ENCODE measurements at regions not wholly inside any gene's neighbourhood (a gene's known extent, or its start where the extent isn't known, plus 50 kb on each side); places are given as distances from the start of the nearest gene placed in this dataset.
A peak's percentile ranks its signal among the peaks of the same experiment; 100 is the strongest.

DNA sequence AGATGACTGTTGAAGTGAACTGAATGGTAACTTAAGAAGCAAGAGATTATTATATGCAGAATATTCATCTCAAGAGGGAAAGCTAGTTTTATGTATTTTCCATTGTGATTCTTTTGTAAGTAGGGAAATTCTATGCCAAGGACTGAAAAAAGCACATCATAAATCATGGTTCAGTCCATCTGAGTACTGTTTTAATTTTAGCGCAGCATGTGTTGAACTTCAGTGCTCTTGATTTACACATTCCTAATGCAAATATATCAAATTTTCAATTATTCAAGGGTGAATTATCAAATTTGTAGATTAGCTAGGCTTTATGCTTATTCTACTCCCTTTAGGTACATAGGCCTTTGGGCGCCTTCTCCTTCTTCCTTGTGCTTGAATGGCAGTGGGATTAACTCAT lies 50.3 kb upstream of the TCF12 start:
- DNase-seq: no peak

DNA sequence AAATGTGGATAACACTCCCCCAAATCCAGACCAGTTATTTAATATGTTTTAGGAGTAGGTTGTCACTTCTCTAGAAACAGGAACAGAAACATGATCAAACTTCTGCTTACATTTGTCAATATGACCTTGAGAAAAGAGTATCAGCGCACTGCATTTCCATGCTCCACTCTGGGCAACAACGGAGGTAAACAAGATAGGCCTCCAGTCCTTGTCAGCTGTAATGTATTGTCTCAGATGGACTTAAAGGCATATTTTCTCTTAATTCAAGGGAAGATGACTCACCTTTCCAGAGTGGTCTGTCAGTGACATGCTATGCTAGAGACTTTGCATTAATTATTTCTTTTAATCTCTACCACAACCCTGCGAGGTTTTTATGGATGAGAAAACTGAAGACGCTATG lies 51.6 kb upstream of the TCF12 start:
- no peak for DNase-seq

DNA sequence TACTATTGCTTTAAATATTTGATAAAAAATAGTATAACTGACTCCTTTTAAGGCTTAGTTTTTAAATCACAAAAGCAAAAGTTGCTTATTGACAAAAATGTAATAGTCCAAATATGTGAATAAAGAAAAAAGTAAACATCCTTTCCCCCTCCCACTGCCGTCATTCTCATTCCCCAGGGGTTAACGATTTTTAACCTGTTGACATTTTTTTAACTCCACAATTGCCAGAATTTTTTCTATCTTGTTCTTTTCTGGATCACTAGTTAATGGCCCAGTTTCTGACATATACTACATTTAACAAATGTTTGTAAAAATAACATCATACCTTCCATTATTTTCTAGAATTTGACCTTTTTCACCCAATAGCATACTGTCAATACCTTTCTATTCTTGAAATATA lies 60.6 kb upstream of the TCF12 start:
- DNase-seq: no peak

DNA sequence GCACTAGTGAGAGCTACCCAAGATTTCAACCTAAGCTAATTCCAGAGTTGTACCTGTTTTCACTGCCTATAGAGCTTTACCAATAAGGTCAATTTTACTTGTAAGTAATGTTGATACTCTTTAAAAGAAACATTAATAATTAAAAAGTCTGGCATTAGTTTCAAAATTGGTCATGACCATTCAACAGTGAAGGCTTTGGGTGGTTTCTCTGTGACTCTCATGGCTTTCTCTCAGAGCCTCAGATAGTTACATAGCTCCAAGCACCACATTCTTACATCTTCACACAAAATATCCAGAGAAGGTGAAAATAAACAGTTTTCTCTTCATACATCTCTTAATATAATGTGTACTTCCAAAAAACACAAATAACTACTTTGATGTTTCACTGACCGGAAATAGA lies 61.5 kb upstream of the TCF12 start:
- DNase-seq: no peak

DNA sequence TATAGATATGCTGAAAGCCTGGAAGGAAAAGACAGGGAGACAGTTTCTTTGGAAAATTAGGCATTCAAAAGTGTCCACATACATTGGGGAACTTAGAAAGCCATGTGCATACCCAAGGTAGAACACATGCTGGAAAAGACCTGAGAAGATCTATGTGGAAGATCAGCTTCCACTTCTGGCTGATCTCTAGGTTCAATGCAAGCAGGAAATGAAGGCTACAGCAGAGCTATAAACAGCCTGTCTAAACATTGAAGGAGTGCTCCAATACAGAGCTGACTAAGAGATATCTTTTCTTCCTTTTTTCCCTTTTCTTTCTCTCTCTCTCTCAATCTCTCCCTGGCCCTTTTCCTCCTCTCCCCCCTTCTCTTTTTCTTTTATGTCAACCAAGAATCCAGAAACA lies 73.6 kb upstream of the TCF12 start:
- no peak for DNase-seq

DNA sequence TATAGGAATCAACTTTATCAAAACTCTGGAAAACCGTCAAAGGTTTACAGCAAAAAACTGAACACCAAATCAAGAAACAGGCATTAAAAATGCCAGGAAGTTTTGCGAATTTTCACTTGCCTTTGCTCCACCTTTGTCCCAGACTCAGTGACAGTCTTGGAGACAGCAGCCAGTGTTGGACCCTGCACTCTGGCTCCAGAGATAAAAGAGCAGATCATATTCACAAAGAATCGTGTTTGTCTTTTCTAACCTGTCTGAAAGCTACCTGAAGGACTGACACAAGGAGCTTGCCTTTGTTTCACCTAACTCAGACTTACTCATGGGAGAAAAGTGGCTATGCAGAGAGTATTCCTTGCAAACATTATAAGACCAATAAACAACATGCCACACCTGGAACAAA lies 74.0 kb upstream of the TCF12 start:
- DNase-seq: no peak

DNA sequence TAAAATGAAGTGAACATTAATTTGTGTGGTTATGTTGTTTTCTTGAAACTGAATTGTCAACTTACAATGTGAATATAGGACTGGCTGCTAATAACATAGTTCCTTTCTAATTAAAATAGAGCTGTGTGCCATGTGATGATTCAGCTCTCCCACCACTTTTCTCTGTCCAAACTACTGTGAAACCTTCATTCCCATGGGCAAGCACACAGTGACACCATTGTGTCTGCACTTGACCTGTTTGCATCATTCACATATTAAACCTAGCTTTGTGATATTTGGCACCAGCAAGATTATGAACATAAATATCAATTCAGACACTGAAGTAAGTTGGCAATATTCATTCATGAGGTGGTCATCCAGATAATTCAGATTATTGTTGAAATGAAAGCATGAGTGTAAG lies 78.8 kb upstream of the TCF12 start:
- DNase-seq: no peak

DNA sequence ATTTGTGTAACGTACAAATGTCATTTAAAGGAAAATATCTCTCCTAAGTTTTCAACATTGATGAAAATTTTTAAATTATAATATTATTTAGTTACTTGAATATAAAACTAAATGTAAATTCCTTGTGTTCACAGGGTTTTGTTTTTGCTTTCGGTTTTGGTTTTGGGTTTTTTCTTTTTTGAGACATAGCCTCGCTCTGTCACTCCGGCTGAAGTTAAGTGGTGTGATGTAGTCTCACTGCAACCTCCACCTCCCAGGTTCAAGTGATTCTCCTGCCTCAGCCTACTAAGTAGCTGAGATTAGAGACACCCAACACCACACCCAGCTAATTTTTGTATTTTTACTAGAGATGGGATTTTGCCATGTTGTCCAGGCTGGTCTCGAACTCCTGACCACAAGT lies 79.3 kb upstream of the TCF12 start:
- no peak for DNase-seq

DNA sequence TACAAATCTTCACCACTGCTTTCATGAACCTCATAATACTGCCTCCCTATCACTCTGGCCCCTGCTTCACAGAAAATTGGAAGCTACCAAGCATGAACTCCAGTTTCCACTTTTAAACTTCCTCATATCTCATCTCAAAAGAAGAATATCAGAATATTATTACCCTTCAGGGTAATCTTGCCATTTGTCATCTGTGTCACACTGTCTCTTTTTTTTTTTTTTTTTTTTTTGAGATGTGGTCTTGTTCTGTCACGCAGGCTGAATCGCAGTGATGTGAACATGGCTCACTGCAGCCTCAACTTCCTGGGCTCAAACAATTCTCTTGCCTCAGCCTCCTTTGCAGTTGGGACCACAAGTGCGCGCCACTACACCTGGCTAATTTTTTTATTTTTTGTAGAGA lies 80.4 kb upstream of the TCF12 start:
- DNase-seq: no peak

DNA sequence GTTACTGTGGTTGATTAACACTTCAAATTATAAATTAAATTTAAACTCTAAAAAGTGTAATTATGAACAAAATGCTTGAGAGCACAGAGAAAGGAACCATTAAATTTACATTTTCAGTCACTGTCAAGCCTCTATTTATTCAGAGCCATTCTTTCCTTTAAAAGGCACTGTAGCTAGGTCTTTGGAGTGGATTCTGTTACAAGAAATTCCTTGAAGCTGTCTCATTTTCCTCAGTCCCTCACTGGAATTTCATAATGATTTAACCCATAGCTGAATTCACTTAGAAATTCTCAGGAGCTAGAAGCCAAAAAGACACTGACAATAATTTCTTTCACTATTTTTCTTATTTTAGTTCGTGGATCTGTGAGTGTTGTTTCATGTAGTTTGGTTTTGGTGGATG lies 81.2 kb upstream of the TCF12 start:
- no peak for DNase-seq

DNA sequence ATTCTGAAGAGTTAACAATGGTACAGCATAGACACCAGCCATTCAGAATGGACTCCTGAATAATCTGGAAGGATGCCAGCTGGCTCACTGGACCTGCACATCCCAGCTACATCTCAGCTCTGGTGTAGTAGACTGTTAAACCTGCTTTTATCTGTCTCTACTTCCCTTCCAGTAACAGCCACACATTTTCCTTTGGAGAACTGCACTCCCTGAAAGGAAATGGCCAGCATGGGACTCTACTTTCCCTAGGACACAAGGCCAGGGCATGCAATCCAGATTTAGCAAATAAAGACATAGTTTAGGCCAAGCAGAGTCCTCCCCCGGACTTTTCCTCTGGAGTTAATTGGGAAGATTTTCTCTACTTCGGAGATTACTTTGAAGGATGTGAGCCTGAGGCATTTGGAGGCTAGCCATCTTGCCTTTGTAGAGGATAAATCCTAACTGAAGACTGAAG lies 82.7 kb upstream of the TCF12 start:
- no peak for DNase-seq

DNA sequence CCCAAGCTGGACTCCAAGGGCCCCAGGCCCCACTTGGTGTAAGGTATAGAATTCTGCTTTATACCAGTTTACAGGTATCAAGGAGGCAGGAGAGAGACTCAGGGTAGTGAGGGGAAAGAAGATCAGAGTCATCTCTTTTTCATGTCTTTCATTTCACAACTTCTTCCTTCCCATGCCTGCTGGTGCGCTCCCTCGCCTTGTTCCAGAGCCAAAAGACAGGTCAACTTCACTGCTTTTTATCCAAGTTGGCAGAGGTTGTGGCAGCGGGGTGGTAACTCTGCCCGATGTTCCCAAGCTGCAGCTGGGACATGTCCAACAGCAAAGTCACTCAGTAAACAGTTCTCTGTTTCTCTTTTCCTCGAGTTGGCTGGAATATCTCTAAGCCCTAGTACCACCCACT lies 86.3 kb upstream of the TCF12 start:
- no peak for DNase-seq

DNA sequence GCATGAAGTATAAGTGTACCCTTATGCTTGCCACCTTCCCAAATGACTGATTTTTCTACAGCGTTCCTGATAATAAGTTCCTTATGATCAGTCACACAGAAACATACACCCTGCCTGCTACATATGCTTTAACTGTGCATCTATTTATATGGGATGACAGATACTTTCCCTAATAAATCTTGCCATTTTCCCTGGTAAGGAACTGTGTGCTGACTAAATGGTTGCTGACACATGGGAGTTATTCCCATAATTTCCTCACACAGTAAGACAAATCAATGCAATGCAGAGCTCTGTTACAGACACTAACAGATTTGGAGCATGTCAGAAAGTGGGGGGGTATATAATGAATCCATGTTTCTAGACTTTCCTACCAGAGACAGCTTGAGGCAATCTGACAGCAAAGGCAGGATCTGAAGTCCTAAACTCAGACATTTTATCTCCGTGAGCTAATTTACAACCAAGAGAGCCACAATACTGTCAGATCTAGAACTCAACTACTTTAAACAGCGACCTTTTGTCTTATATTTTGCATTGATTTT lies 86.9 kb upstream of the TCF12 start:
- no peak for DNase-seq

DNA sequence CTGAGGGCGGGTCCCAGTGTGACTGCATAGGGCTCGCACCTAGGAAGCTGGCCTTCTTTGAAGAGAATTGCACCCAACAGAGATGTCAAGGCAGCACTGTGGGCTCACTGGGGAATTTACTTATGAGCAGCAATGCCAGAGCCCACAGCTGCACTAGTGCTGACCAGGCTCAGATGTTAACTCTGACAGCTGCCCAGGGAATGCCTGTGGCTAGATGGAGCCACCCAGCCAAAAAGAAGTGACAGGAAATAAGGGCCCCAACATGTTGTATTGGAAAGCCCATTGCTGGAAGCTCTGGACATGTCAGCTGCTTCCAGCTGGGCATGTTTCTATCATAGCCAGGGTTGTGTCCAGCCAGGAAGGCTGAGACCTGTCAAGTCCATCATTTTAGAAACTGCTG lies 90.9 kb upstream of the ZNF280D start:
- no peak for DNase-seq

DNA sequence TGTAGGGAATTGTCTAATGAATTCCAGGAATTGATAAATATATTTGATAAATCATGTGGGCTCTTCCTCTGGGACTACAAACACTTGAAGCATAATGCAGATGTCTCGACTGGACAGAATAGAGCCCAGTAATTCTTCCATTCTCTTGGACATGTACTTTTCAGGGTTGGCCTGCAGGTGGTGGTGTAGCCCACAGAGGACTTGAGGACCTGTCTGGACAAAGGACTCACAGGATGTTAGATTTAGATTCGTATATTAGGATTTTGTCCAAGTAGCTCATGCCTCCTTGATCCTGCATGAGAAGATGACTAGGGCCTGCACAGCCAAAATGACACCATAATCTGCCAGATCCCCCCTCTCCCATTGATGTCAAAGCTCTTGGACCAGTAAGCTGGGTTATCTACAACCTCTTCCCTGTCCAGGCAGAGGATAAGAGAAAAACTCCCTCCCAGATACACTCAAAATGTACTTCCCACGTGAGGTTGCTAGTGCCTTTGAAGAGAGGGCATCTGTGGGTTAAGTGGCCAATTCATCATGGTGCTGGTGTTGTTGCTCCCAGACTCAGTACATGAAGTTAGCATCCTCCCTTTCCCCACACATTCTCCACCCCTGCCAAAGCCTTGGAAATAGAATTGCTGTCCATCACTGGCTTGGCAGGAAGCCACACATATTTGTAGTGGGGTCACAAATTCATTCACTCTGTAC lies 88.6 kb upstream of the ZNF280D start:
- peak; percentile 60 for DNase-seq

DNA sequence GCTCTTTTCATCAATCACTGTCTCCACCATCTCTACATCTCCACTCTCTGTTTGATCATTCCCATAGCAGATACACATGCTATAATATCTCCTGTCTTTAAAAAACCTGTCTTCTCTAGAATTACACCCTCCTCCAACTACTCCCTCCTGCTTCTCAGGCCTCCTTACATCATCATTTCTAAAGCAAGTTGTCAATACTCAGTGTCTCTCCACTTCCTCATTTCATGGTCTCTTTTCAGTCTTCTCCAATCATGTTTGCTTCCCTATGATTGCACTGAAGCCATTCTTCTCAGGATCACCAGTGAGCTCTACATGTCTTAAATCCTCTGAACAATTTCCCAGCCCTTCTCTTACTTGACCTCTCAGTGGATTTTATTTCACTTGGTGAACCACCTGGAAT lies 87.0 kb upstream of the ZNF280D start:
- DNase-seq: no peak

DNA sequence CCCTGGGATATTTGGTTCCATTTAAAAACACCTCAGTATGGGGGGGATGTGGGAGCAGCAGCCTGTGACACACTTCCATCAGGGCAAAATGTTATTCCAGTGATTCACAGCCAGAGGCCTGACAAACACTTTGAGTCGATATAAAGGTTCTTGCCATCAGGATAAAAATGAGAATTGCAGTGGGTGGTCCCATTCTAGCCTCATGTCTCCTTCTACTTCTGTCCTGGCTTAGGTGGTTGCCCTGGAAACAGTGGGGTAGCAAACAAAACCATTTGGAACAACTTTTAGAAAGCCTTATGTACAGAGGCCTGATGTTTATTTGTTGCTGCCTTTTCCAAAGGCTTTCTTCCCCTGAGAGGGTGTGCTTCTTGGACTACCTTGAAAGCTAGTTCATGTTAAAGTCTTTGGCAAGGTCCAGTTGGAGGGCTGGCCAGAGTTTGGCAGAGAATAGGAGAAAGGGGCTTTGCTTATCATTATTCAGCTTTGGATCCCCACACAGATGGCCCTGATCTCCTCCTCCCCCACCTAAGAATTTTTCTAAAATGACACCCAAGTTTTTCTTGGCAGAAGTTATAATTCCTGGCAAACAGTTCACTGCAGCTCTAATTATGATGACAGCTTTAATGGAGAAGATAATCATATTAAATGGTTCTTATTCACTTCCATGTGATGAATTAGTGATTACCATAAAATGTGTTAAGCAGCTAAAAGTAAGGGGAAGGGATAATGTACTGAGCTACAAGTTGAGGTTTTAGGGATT lies 84.2 kb upstream of the ZNF280D start:
- no peak for DNase-seq

DNA sequence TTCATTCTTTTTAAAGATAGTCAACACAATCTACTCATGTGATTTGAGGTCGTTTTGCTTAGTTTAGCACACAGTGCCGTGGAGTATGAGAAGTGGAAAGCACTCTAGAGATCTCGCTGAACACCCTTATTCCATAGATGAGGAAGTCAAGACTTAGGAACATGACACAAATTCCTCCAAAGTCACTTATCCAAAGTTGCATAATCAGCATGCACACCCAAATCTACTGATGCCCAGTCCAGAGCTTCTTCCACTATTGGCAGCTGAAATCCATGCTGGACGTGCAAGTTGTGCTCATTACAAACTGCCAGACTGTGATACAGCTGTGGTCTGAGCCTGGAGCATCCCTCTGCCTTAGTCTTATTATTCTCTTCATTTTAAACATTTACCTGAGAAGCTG lies 83.5 kb upstream of the ZNF280D start:
- no peak for DNase-seq

DNA sequence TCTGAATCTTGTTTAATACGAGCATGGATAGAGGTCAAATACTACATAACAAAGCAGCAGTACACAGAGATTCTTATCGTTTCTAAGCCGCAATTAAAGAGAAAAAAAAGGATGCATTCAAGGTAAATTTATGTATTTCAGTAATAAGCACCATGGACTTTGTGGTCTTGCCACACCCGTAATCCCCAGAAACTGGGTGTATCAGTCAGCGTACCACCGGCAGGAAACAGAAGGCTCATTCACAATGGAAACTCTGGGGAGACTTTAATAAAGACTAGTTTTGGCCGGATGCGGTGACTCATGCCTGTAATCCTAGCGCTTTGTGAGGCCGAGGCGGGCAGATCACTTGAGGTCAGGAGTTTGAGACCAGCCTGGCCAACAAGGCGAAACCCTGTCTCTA lies 81.9 kb upstream of the ZNF280D start:
- no peak for DNase-seq

DNA sequence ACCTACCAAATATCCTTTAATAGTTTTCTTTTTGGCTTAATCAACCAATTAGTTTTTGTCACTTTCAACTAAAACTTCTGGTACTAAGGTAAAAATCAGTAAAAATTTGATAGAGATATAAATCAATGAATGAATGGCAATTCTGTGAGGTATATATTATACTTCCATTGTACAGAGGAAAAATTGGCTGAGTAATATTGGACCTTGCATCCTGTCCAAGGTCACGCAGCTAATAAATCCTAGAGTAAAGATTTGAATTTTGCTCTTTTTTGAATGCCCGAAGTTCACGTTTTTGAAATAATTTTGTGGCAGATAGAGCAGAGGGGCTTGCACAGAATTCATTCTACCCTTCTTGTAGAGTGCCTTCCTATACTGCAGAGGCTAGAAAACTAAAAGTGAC lies 81.1 kb upstream of the ZNF280D start:
- DNase-seq: no peak

DNA sequence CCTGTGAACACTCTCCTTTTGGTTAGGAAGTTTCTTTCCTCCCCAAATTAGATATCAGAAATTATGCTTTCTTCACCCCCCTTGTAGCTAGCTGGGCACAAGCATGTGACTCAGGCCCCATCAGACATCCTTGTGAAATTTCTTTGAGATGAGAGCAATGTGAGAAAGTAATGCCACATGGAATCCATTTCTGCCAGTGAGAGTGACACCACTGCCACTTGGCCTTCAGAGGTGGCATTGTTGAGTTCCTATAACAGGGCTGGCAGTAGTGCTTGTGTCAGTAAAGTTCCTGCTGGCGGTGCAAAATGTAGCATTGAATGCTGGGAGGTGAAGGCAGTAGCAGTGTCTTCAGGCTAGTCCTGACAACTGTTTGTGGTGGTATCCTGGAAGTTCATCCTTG lies 80.7 kb upstream of the ZNF280D start:
- no peak for DNase-seq

DNA sequence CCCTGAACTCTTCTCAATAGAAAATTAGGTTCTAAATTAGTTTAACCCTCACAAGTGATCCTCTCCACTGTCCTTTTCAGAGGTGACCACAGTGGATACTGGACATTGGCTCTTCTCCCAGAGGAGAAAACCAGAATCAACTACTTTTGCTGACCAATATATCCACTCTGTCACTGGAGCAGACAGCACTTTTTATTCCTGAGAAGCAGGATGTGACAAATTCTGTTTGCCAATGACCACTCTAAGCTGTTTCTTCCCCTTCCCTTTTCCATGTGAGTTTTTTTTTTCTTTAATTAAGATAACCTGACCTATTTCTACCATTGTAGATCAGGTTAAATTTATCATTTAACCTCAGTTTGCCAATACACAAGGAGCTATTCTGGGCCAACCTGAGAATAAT lies 79.7 kb upstream of the ZNF280D start:
- no peak for DNase-seq

DNA sequence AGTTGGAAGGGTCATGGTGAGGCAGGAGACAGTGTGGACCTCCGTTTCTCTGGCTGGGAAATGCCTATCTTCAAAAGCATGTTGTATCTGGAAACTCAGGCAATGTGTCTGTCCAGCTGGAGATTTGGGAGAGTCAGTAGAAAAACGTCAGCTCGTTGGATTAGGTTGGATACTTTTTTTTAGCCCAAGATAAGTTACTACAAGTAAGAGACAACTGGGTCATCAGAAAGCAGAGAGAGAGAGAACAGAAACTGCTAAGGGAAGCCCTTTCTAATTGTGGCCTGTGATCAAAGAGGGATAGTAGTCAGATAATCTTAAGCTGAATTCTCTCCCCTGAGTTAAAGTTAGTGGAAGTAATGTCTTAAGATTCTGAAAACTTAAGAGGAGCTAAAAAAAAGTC lies 78.9 kb upstream of the ZNF280D start:
- DNase-seq: no peak

DNA sequence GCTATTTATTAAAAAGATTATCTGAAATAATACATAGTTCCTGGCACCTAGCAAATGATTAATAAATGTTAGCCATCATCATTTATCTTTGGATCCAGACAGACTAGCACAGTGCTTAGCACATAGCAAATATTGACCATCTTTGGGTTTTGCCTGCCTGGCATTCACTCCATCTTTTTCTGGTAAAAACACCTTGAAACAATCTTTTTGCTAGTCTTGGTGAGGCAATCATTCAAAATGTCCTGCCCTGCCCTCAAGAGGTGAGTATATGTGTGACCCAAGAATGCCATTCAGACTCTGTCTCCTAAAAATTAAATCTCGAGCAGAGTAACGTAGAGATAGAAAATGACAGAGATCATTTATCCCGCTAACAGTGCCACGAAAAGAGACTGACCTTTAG lies 78.3 kb upstream of the ZNF280D start:
- DNase-seq: no peak

DNA sequence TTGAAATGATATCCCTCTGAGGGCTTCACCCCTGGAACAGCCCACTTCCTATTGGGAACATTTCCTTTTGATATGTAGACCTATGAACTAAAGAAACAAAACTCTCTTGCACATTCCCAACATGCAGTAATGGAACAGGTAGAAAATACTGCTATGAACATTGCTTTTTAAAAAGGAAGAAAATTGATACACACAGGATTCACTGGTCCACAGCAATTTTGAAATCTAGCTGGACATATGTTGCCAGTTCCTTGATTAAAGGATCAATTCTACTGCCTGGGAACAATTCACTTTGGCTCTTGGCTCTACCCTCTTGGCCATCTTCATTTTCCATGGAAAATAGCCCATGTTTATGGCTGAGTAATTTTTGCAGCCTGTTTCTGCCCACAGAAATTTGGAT lies 74.9 kb upstream of the ZNF280D start:
- DNase-seq: no peak
